Activated T-cell treated with anti-CD3 and anti-CD28 coated beads, Interleukin-2, amount 50 U/mL, for 72 hours (primary cell): ENCODE measurements at regions not wholly inside any gene's neighbourhood (a gene's known extent, or its start where the extent isn't known, plus 50 kb on each side); places are given as distances from the start of the nearest gene placed in this dataset.

Experiments used
- ATAC-seq, 2 donors: fragments of 150-1000 bp; cut with Tn5 transposase; replicated peaks in 1 of 2; 2 replicates each; pipeline ENCODE4 v1.10.0; 2021; ENCODE audit warnings: moderate library complexity in 2 of 2, mild to moderate bottlenecking in 1 of 2
- DNase-seq, 2 donors: peaks; one replicate each; pipeline ENCODE4 v3.0.0; 2021 to 2022; ENCODE audit warnings: mixed read lengths in 1 of 2
- H3K27ac Mint-ChIP-seq: one replicate; pipeline ENCODE4 v1.8.0; 2022; ENCODE audit warnings: mild to moderate bottlenecking, moderate library complexity, mixed read lengths
- H3K27me3 Mint-ChIP-seq: one replicate; pipeline ENCODE4 v1.8.0; 2022; ENCODE audit warnings: low read depth, mixed read lengths
- H3K36me3 Mint-ChIP-seq, 2 donors: one replicate each; pipeline ENCODE4 v1.8.0; 2022; ENCODE audit warnings: mixed read lengths in 2 of 2, mild to moderate bottlenecking in 1 of 2; ENCODE audit not compliant: insufficient read depth in 2 of 2
- H3K4me1 Mint-ChIP-seq: one replicate; pipeline ENCODE4 v1.8.0; 2022; ENCODE audit warnings: low read depth, mixed read lengths
- H3K4me3 Mint-ChIP-seq, 2 donors: one replicate each; pipeline ENCODE4 v1.8.0; 2022; ENCODE audit warnings: mild to moderate bottlenecking in 2 of 2, mixed read lengths in 2 of 2, moderate library complexity in 2 of 2
- H3K9me3 Mint-ChIP-seq, 2 donors: one replicate each; pipeline ENCODE4 v1.8.0; 2022; ENCODE audit warnings: mixed read lengths in 2 of 2

DNA sequence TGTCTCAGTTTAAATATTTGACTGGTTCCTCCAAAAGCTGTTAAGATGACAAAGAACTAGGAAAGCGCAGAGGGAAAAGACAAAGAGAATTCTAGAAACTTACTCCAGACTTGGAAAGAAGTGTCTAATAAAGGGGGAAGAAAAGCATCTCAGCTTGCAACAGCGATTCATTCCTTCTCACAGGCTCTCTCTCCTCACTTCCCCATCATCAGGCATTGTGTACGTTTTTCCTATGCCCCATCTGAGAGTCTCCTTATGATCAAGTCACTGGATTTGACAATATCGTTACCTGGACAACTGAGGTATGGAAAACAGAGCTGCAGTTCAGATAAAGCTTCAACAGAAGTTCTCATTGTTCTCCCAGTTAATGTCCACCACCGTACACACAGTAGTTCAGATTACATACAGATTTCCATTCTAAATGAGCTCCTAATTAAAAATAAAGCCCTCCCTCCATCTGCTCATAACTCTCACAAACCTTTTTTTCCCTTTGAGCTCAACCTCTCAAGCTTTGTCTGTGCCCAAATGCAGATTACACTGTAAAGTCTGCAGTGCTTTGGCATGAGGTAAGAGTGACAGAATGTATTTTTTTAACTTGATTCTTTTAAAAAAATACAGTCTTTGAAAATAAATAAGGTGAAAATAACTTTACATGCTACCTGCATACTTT, 254.4 kb upstream of the THBS1 start:
- H3K27ac Mint-ChIP-seq: no peak overlapping the region
- no peaks in the 10 kb centered on the region for H3K9me3 Mint-ChIP-seq
- H3K4me1 Mint-ChIP-seq: no peaks in the 10 kb centered on the region
- no peak overlapping the region for H3K4me3 Mint-ChIP-seq
- H3K27me3 Mint-ChIP-seq: no peaks in the 10 kb centered on the region
- no peaks in the 10 kb centered on the region for H3K36me3 Mint-ChIP-seq
- DNase-seq (no peak), ATAC-seq (no peak)

DNA sequence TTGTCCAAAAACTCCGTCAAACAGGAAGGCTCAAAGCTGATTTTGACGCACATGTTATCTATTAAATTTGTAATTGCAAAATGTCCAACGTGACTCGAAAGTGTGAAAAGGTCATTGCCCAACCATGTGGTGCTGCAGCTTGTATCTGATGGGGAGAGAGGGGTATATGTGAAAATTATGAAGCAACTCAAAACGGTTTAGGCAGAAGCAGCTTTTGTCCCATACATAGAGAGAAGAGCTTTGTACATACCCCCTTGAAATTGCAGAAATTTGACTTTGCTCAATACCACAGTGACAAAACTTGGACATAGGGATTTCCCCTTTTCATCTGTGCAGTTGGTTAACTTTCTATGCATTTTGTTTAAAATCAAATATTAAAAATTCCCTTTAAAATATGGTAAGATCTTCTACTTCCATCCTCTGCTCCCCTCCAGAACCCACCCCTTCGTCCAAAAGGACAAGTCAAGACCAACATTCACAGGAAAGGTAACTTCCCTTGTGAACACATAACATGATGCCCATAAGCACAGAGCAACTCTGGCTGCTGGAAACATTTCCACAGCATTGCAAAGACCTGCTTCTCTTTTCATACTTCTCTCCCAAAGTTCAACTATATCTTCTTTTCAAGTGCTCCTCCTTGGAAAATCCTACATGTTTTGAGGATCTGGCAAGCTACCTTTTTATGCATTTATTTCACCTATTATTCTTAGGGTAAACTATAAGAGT, 253.7 kb upstream of the THBS1 start:
- DNase-seq (no peak), ATAC-seq (no peak)
- Mint-ChIP-seq H3K4me3 (no peak overlapping the region), H3K36me3 (no peaks in the 10 kb centered on the region), H3K27me3 (no peaks in the 10 kb centered on the region), H3K27ac (no peak overlapping the region), H3K9me3 (no peaks in the 10 kb centered on the region), H3K4me1 (no peaks in the 10 kb centered on the region)

DNA sequence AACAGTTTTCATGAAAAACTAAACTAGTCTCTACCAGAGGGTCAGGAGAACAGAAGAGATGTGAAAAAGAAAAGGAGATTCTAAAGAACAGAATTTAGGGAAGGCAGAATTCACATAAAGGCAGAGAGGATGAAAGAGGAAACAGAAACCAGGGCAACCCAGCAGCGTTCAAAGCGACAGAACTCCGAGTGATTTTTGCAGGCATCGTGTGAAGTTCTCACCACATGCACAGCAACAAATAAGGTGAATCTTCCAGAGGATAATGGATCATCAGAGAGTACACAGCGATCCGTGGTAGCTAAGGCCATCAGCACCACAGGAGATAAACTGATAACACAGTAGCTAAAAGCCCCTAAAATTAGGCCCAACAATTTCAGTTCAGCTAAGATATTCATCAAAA, 250.8 kb upstream of the THBS1 start:
- no peak overlapping the region for H3K27ac Mint-ChIP-seq
- H3K4me3 Mint-ChIP-seq: no peak overlapping the region
- no peaks in the 10 kb centered on the region for H3K9me3 Mint-ChIP-seq
- H3K4me1 Mint-ChIP-seq: no peaks in the 10 kb centered on the region
- DNase-seq (no peak), ATAC-seq (no peak)
- H3K27me3 Mint-ChIP-seq: no peaks in the 10 kb centered on the region
- H3K36me3 Mint-ChIP-seq: no peaks in the 10 kb centered on the region

DNA sequence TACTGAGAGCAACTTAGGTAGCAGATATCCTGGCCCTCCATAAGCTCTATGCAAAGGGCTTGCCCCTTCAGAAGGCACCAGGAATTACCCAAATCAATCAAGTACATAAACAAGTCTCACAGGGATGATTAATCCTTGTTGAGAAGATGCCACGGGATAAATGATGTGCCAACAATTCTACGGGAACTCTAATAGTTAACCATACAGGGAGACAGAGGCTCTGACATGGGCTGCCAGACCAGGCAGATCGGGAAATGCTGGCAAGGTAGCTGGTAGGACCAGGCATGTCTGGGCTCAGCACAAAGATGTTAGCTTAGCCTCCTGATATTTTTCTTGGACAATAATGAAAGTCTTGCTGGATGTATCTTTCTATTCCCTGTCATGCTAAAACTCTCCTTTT, 249.3 kb upstream of the THBS1 start:
- Mint-ChIP-seq H3K36me3 (no peaks in the 10 kb centered on the region), H3K4me1 (no peaks in the 10 kb centered on the region), H3K9me3 (no peaks in the 10 kb centered on the region), H3K27me3 (no peaks in the 10 kb centered on the region), H3K4me3 (no peak overlapping the region), H3K27ac (no peak overlapping the region)
- no peak for ATAC-seq
- no peak for DNase-seq

DNA sequence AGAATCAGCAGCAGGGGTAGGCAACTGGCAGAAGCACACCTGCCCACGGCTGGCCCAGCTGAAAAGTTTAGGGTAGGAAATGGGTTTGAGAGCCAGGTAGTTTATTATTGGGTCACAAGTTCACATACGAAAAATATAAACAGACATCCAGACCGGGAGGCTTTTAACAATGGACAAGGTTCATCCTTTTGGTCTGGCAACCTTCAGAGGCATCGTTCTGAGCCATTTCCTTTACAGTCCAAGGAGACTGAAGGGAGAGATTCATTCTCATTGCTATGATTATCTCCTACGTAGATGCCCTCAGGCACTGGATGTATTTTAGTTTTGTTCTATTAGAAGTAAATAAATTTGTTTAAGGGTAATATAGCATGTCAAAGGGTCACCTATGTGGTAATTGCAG, 248.0 kb upstream of the THBS1 start:
- DNase-seq (no peak), ATAC-seq (no peak)
- H3K4me1 Mint-ChIP-seq: no peaks in the 10 kb centered on the region
- H3K36me3 Mint-ChIP-seq: no peaks in the 10 kb centered on the region
- no peaks in the 10 kb centered on the region for H3K9me3 Mint-ChIP-seq
- H3K27ac Mint-ChIP-seq: no peak overlapping the region
- H3K27me3 Mint-ChIP-seq: no peaks in the 10 kb centered on the region
- no peak overlapping the region for H3K4me3 Mint-ChIP-seq

DNA sequence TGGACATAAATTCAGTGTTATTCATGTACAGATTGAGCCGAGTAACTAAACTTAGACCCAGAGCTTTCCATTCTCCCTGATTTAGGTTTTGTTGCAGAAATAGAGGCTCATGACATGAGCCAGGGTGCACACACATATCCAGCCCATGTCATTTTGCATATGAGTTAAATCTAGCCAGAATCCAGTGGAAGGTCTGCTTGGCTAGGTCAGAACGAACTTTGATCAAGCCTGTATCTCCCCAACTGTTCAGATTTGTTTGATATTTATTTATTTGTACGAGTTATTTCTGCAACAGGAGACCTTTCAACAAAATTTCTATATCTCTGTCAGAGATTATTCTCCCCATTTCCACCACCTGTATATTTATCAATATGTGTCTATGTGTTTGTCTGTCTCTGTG, 247.5 kb upstream of the THBS1 start:
- Mint-ChIP-seq H3K27ac (no peak overlapping the region), H3K9me3 (no peaks in the 10 kb centered on the region), H3K27me3 (no peaks in the 10 kb centered on the region), H3K4me1 (no peaks in the 10 kb centered on the region), H3K36me3 (no peaks in the 10 kb centered on the region), H3K4me3 (no peak overlapping the region)
- DNase-seq (no peak), ATAC-seq (no peak)

DNA sequence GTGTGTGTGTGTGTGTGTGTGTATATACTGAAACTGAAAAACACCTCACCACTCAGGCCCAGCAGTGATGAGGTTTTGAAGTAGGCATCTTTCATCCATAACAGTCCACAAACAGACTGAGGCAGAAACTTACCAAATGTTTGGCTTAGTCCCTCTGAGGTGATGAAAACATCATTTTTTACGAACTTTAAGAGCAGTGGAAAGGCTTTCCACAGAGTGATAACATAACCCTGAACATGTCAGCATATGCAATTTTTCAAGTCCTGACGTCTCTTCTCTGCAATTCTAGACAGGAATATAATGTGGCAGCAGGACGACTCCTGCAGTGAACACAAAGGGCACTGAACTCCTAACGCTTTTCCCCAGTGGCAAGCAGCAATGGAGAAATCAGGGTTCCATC, 247.0 kb upstream of the THBS1 start:
- H3K4me1 Mint-ChIP-seq: no peaks in the 10 kb centered on the region
- H3K4me3 Mint-ChIP-seq: no peak overlapping the region
- H3K27ac Mint-ChIP-seq: no peak overlapping the region
- no peaks in the 10 kb centered on the region for H3K9me3 Mint-ChIP-seq
- H3K27me3 Mint-ChIP-seq: no peaks in the 10 kb centered on the region
- H3K36me3 Mint-ChIP-seq: no peaks in the 10 kb centered on the region
- no peak for ATAC-seq
- no peak for DNase-seq

DNA sequence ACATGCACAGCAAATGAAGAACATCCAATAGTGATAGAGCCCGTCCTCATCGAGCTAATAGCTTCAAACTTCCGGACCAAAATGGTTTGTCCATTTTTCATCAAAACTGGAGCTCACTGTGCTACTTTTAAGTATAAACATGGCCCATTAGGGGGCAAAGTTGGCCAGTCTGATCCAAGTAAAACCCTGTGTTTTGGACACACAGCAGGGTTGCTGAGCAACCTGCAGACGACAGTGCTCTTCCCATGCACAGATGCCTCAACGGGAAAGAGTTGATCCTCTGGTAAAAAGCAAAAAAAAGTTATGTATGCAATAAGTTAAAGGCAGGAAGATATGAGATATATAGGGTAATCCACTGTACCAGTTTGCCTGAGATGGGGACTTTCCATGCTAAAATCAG, 244.0 kb upstream of the THBS1 start:
- Mint-ChIP-seq H3K9me3 (no peaks in the 10 kb centered on the region), H3K27ac (no peak overlapping the region), H3K4me3 (no peak overlapping the region), H3K27me3 (no peaks in the 10 kb centered on the region), H3K4me1 (no peaks in the 10 kb centered on the region), H3K36me3 (no peaks in the 10 kb centered on the region)
- ATAC-seq (no peak), DNase-seq (no peak)

DNA sequence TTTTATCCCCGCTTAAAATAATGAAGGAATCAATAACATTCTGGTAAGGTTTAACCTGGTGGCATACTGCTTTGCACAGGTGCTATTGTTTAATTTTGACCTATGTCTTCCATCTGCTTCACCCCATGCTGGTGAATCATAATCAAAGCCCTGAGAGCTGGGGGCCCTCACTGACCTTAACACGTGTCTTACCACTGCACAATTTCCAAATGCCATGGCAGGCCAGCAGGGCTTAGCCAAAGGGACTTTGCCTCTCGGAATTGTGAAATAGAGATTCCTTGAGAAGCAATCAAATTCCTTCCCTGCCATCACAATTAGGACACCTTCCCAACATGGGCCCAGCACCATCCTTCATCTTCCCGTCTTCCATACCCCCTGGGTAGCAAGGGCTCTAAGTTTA, 242.6 kb upstream of the THBS1 start:
- no peak overlapping the region for H3K27ac Mint-ChIP-seq
- DNase-seq (no peak), ATAC-seq (no peak)
- no peak overlapping the region for H3K4me3 Mint-ChIP-seq
- H3K36me3 Mint-ChIP-seq: no peaks in the 10 kb centered on the region
- H3K9me3 Mint-ChIP-seq: no peaks in the 10 kb centered on the region
- no peaks in the 10 kb centered on the region for H3K27me3 Mint-ChIP-seq
- H3K4me1 Mint-ChIP-seq: no peaks in the 10 kb centered on the region

DNA sequence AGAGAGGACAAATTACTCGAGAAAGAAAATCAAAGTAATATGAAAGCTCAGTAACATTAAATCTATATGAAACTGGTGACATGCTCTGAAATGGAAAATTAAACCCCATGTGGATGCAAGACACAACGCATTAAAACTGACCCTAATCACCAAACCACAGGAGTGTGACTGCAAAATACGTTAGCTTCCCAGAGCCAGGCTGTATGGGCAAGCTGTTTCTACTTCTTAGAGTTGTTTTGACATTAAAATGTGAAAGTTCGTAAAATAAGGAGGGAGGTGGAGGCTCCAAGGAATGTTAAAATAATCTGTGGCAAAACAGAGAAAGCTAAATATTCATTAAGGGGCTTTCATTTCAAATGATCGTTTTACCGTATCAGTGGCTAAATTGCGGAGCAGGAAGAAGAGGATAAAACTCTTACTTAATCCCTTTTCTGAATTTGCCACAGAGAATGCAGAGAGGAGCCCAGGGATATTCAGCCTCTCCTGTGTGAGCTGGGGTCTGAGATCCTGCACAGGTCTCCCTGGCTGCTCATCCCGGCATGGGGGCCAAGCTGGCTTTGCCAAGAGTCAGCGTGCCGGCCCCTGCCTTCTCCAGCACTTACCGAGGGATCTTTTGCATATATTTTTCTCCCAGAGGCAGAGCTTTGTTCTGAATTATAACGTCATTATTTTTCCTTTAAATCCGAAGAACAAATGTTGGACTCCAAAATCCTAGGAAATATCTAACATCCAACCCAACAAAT, 239.8 kb upstream of the THBS1 start:
- no peaks in the 10 kb centered on the region for H3K27me3 Mint-ChIP-seq
- no peak for ATAC-seq

DNA sequence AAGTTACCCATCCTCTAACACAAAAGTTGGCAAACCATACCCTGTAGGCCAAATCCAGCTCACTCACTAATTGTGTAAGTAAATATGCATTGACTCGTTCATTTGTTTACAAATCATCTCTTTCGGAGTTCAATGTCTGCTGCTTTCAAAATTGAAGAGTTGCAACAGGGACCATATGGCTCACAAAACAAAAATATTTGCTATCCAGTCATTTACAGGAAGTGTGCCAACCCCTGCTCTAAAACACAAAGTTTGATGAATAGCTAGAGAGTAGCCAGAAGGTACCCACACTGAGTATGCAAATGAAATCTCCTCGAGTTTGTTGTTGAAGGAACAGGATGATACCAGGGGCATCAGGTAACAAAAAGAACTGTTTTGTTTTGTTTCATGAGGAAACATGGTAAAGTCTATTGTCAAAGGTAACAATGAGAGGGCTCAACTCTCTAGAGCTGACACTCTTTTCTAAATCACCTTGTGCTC, 236.2 kb upstream of the THBS1 start:
- Mint-ChIP-seq H3K27me3 (no peaks in the 10 kb centered on the region), H3K4me1 (no peaks in the 10 kb centered on the region), H3K9me3 (no peaks in the 10 kb centered on the region), H3K27ac (no peak overlapping the region), H3K4me3 (no peak overlapping the region), H3K36me3 (no peaks in the 10 kb centered on the region)
- no peak for DNase-seq
- no peak for ATAC-seq

More for the DNA sequence above, 239.8 kb upstream of the THBS1 start:
- no peak overlapping the region for H3K4me3 Mint-ChIP-seq
- no peaks in the 10 kb centered on the region for H3K9me3 Mint-ChIP-seq
- H3K4me1 Mint-ChIP-seq: no peaks in the 10 kb centered on the region
- no peak for DNase-seq
- no peaks in the 10 kb centered on the region for H3K36me3 Mint-ChIP-seq
- no peak overlapping the region for H3K27ac Mint-ChIP-seq

DNA sequence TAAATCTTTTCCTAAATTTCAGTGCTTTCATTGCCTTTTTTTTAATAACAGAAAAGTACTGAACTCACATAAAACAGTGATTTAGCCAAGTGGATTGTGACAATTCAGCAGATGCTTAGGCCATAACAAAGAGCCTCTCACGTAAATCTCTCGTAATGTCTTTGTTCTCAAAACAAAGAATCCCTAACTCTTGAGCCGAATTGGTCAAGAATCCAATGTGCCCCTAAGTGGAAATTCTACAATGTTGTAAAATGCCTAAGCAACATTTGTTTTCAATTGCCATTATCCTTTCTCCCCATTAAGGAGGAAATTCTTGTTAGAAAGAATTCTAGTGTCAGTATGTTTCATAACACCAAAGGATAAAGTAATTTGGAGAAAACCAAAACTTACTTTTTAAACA, 235.7 kb upstream of the THBS1 start:
- no peak overlapping the region for H3K4me3 Mint-ChIP-seq
- H3K27ac Mint-ChIP-seq: no peak overlapping the region

DNA sequence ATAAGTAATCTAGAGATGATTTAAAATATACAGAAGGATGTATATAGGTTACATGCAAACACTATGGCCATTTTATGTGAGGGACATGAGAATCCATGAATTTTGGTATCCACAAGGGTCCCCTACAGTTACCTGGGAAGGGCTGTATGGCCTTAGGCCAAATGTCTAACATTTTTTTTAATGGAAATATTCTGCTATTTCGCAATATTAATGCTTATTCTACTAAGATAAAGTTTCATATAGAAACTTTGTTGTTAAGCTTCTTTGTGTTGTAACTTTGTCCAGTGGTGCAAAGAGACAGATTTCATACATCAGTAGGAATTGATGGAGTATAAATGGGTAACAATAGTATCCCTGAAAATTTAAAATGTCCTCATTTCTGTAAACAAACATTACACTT, 233.4 kb upstream of the THBS1 start:
- no peak for ATAC-seq
- H3K36me3 Mint-ChIP-seq: no peaks in the 10 kb centered on the region
- H3K4me3 Mint-ChIP-seq: no peak overlapping the region
- H3K9me3 Mint-ChIP-seq: no peaks in the 10 kb centered on the region
- DNase-seq: no peak
- H3K4me1 Mint-ChIP-seq: no peaks in the 10 kb centered on the region
- H3K27ac Mint-ChIP-seq: no peak overlapping the region
- H3K27me3 Mint-ChIP-seq: no peaks in the 10 kb centered on the region

More for the DNA sequence above, 235.7 kb upstream of the THBS1 start:
- ATAC-seq (no peak), DNase-seq (no peak)
- Mint-ChIP-seq H3K4me1 (no peaks in the 10 kb centered on the region), H3K27me3 (no peaks in the 10 kb centered on the region), H3K36me3 (no peaks in the 10 kb centered on the region), H3K9me3 (no peaks in the 10 kb centered on the region)
